ENCODE measurements at regions not wholly inside any gene's neighbourhood (a gene's known extent, or its start where the extent isn't known, plus 50 kb on each side); places are given as distances from the start of the nearest gene placed in this dataset.

GRCh38 chr11:103633068-103633788 lies 403.2 kb upstream of the DDI1 start:
- Histone ChIP-seq H3K36me3 (ENCODE audit: low read depth) (no peaks in the 10 kb centered on the region), H3K4me1 (replicated peaks; ENCODE audit: insufficient read depth) (peaks cover 4% of the 10 kb centered on the region; the same call in 1 of the 2 replicates), H3K79me2 (ENCODE audit: low read depth) (no peaks in the 10 kb centered on the region), H3K9me2 (ENCODE audit: insufficient read depth) (no peaks in the 10 kb centered on the region), H2AFZ (no peak overlapping the region), H3K4me2 (no peak overlapping the region), H3K9me3 (ENCODE audit: insufficient read depth, low read depth) (peaks cover 9% of the 10 kb centered on the region; the same call in 1 of the 2 replicates), H4K20me1 (ENCODE audit: insufficient read depth) (no peaks in the 10 kb centered on the region), H3K27me3 (ENCODE audit: insufficient read depth, low read depth) (no peaks in the 10 kb centered on the region), H3K4me3 (no peak overlapping the region), H3K27ac (no peak overlapping the region), H3F3A (ENCODE audit: insufficient read depth, low read depth) (no peaks in the 10 kb centered on the region)
- ChIA-PET CTCF (no interaction called here), POLR2A (ENCODE audit: unreplicated experiment) (interaction anchor here (0.6 kb wide), 1 partner anchor 49 kb away, joined by 3 read pairs; no protein-coding TSS in a partner anchor)
- TF ChIP-seq CTCF (conservative IDR thresholded peaks at IDR 0.05): no peak
- TF ChIP-seq EZH2 (IDR thresholded peaks at IDR 0.05; ENCODE audit: low read depth): no peak
- DNase-seq: peak in 1 of 2 experiments; percentile 53
- intact Hi-C loops (cut with micrococcal nuclease; ENCODE audit: unreplicated experiment): no loop called here
- BruUV-seq (replicated peaks): no TSS peak

- Histone ChIP-seq H3K4me3 (no peak overlapping the region), H3K27ac (no peak overlapping the region), H4K20me1 (ENCODE audit: insufficient read depth) (no peaks in the 10 kb centered on the region), H3F3A (ENCODE audit: insufficient read depth, low read depth) (no peaks in the 10 kb centered on the region), H3K9me2 (ENCODE audit: insufficient read depth) (no peaks in the 10 kb centered on the region), H2AFZ (no peak overlapping the region), H3K27me3 (ENCODE audit: insufficient read depth, low read depth) (no peaks in the 10 kb centered on the region), H3K9me3 (ENCODE audit: insufficient read depth, low read depth) (peaks cover 8% of the 10 kb centered on the region; the same call in 1 of the 2 replicates), H3K4me2 (no peak overlapping the region), H3K36me3 (ENCODE audit: low read depth) (no peaks in the 10 kb centered on the region), H3K4me1 (replicated peaks; ENCODE audit: insufficient read depth) (peaks cover 4% of the 10 kb centered on the region; the same call in 1 of the 2 replicates), H3K79me2 (ENCODE audit: low read depth) (no peaks in the 10 kb centered on the region)
- no TSS peak for BruUV-seq (replicated peaks)
- DNase-seq: no peak
- intact Hi-C loops (cut with micrococcal nuclease; ENCODE audit: unreplicated experiment): no loop called here
- ChIA-PET CTCF (no interaction called here), POLR2A (ENCODE audit: unreplicated experiment) (interaction anchor here (0.6 kb wide), 1 partner anchor 49 kb away, joined by 3 read pairs; no protein-coding TSS in a partner anchor)
- TF ChIP-seq CTCF (conservative IDR thresholded peaks at IDR 0.05) (no peak), EZH2 (IDR thresholded peaks at IDR 0.05; ENCODE audit: low read depth) (no peak)
Observed at GRCh38 chr11:103633819-103634590, 402.4 kb upstream of the DDI1 start.

- ChIA-PET CTCF (no interaction called here), POLR2A (ENCODE audit: unreplicated experiment) (no interaction called here)
- H3K27ac ChIP-seq: no peak overlapping the region
- H3F3A ChIP-seq (ENCODE audit: insufficient read depth, low read depth): no peaks in the 10 kb centered on the region
- no peaks in the 10 kb centered on the region for H3K9me2 ChIP-seq (ENCODE audit: insufficient read depth)
- intact Hi-C loops (cut with micrococcal nuclease; ENCODE audit: unreplicated experiment): no loop called here
- DNase-seq: no peak
- 0 out of 2 replicates have a peak, but pooled peaks cover 4% of the 10 kb centered on the region for H3K9me3 ChIP-seq (ENCODE audit: insufficient read depth, low read depth)
- TF ChIP-seq CTCF (conservative IDR thresholded peaks at IDR 0.05) (no peak), EZH2 (IDR thresholded peaks at IDR 0.05; ENCODE audit: low read depth) (no peak)
- no peaks in the 10 kb centered on the region for H4K20me1 ChIP-seq (ENCODE audit: insufficient read depth)
- H3K27me3 ChIP-seq (ENCODE audit: insufficient read depth, low read depth): no peaks in the 10 kb centered on the region
- no peak overlapping the region for H3K4me3 ChIP-seq
- H2AFZ ChIP-seq: no peak overlapping the region
- no peaks in the 10 kb centered on the region for H3K79me2 ChIP-seq (ENCODE audit: low read depth)
- peaks cover 4% of the 10 kb centered on the region; the same call in 1 of the 2 replicates for H3K4me1 ChIP-seq (replicated peaks; ENCODE audit: insufficient read depth)
- BruUV-seq (replicated peaks): no TSS peak
- no peaks in the 10 kb centered on the region for H3K36me3 ChIP-seq (ENCODE audit: low read depth)
- H3K4me2 ChIP-seq: no peak overlapping the region
Observed at GRCh38 chr11:103636232-103636631, 400.2 kb upstream of the DDI1 start.

Data from PC-9 (cell line).